ENCODE measurements at regions not wholly inside any gene's neighbourhood (a gene's known extent, or its start where the extent isn't known, plus 50 kb on each side); places are given as distances from the start of the nearest gene placed in this dataset.

DNA sequence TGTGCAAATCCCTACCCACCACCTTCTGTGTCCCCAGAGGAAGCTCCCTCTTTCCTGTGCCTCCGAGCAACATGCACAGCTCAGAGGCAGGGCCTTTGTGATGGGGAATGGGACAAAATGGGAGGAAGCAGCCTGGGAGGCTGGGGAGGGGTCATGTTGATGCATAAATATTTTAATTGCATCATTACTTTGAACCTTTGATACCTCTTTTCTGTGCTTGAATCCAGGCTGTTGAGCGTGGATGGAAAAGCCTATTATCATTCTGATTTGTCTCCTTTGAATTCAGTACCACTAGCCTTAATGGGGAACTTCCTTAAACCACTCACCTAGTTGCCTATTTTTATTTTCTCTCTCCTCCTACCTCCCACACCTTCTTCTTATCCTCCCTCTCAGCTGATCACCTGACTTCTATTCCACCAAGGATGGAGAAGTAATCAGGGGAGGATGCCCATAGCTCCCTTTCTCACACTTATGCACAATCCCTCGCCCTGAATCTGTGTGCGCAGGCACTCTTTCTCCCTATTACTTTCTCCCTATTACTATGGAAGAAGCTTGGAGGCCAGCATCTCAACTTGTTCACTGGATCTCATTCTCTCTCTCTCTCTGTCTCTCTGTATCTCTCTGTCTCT is 78.5 kb downstream of the SEC61G start:
- TF ChIP-seq, protein P1, sequence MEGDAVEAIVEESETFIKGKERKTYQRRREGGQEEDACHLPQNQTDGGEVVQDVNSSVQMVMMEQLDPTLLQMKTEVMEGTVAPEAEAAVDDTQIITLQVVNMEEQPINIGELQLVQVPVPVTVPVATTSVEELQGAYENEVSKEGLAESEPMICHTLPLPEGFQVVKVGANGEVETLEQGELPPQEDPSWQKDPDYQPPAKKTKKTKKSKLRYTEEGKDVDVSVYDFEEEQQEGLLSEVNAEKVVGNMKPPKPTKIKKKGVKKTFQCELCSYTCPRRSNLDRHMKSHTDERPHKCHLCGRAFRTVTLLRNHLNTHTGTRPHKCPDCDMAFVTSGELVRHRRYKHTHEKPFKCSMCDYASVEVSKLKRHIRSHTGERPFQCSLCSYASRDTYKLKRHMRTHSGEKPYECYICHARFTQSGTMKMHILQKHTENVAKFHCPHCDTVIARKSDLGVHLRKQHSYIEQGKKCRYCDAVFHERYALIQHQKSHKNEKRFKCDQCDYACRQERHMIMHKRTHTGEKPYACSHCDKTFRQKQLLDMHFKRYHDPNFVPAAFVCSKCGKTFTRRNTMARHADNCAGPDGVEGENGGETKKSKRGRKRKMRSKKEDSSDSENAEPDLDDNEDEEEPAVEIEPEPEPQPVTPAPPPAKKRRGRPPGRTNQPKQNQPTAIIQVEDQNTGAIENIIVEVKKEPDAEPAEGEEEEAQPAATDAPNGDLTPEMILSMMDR (conservative IDR thresholded peaks at IDR 0.05; ENCODE audit: low read depth, low read length): no peak
- TF ChIP-seq EZH2 (IDR thresholded peaks at IDR 0.05; ENCODE audit: low read length, unreplicated experiment): no peak

Measured in PC-3 (cell line).